H1 (cell line): ENCODE measurements at regions not wholly inside any gene's neighbourhood (a gene's known extent, or its start where the extent isn't known, plus 50 kb on each side); places are given as distances from the start of the nearest gene placed in this dataset.
A peak's percentile ranks its signal among the peaks of the same experiment; 100 is the strongest.

Source experiments
- CTCF ChIA-PET: fragments of 300-600 bp; sonication (Branson Sonifier 250); formaldehyde crosslinking; loops from one replicate; lab custom pipeline; 2021; ENCODE audit not compliant: partially characterized antibody; lab: Charles Lee
- POLR2A ChIA-PET: fragments of 300-600 bp; sonication (Branson Sonifier 250); formaldehyde crosslinking; loops from one replicate; lab custom pipeline; 2021; ENCODE audit warnings: inconsistent platforms; ENCODE audit not compliant: partially characterized antibody; lab: Charles Lee
- DNase-seq, 2 experiments: peaks; one replicate each; pipeline versions ENCODE4 v3.0.0 to v3.0.0-alpha.2; 2010 to 2022; ENCODE audit warnings: low spot score in 2 of 2, low read depth in 1 of 2, mixed read lengths in 1 of 2
- FAIRE-seq: peaks from 2 replicates; lab custom pipeline; 2011; peaks lifted over from hg19 to GRCh38; lab: Jason Lieb, UNC
- H2AFZ ChIP-seq: 2 replicates; pipeline ENCODE4 v1.8.1; 2012; ENCODE audit warnings: low read length, inconsistent platforms
- H2AK5ac ChIP-seq: 2 replicates; pipeline ENCODE4 v1.6.1; 2013; ENCODE audit warnings: low read depth, low read length
- H2BK120ac ChIP-seq: replicated peaks from 2 replicates; pipeline ENCODE3; 2013; ENCODE audit warnings: low read depth, low read length, inconsistent platforms
- H2BK12ac ChIP-seq: 2 replicates; pipeline ENCODE4 v1.6.1; 2013; ENCODE audit warnings: low read depth, low read length
- H2BK15ac ChIP-seq: 2 replicates; pipeline ENCODE4 v1.6.1; 2013; ENCODE audit warnings: low read length
- H2BK20ac ChIP-seq: 2 replicates; pipeline ENCODE4 v1.6.1; 2013; ENCODE audit warnings: low read length
- H2BK5ac ChIP-seq: 2 replicates; pipeline ENCODE4 v1.6.1; 2013; ENCODE audit warnings: low read depth, low read length
- H3K14ac ChIP-seq: 2 replicates; pipeline ENCODE4 v1.6.1; 2013; ENCODE audit warnings: inconsistent platforms; ENCODE audit not compliant: insufficient read length
- H3K18ac ChIP-seq: 2 replicates; pipeline ENCODE4 v1.6.1; 2013; ENCODE audit warnings: low read length; ENCODE audit errors: extremely low read depth
- H3K23ac ChIP-seq: 2 replicates; pipeline ENCODE4 v1.6.1; 2013; ENCODE audit warnings: inconsistent platforms; ENCODE audit not compliant: insufficient read length
- H3K23me2 ChIP-seq: 2 replicates; pipeline ENCODE4 v1.6.1; 2013; ENCODE audit warnings: low read depth, low read length
- H3K27ac ChIP-seq: 2 replicates; pipeline ENCODE4 v1.6.1; 2011; ENCODE audit warnings: low read depth, low read length, inconsistent platforms
- H3K27me3 ChIP-seq, 4 experiments: replicated peaks in 1 of 4; 1 replicate in 1 of 4; 2 replicates in 3 of 4; pipeline versions ENCODE4 v1.6.1 to v1.8.1; 2011 to 2013; ENCODE audit warnings: low read length in 3 of 4, mild to moderate bottlenecking in 3 of 4, inconsistent platforms in 2 of 4, mixed read lengths in 2 of 4, moderate library complexity in 1 of 4; ENCODE audit not compliant: control insufficient read depth in 3 of 4, insufficient read depth in 3 of 4; ENCODE audit errors: extremely low read depth in 1 of 4
- H3K36me3 ChIP-seq, 4 experiments: 2 replicates each; pipeline versions ENCODE4 v1.6.1 to v1.8.1; 2011 to 2013; ENCODE audit warnings: mild to moderate bottlenecking in 4 of 4, low read length in 3 of 4, moderate library complexity in 2 of 4, control low read depth in 1 of 4, inconsistent platforms in 1 of 4; ENCODE audit not compliant: insufficient read depth in 4 of 4, control insufficient read depth in 2 of 4
- H3K4ac ChIP-seq: replicated peaks from 2 replicates; pipeline ENCODE3; 2013; ENCODE audit warnings: low read length, low read depth, mixed read lengths, inconsistent platforms; ENCODE audit not compliant: insufficient read length
- H3K4me1 ChIP-seq, 4 experiments: replicated peaks in 1 of 4; 1 replicate in 1 of 4; 2 replicates in 3 of 4; pipeline versions ENCODE4 v1.6.1 to v1.8.1; 2011 to 2013; ENCODE audit warnings: low read length in 3 of 4, inconsistent platforms in 2 of 4, mixed read lengths in 1 of 4; ENCODE audit not compliant: insufficient read depth in 4 of 4, control insufficient read depth in 3 of 4
- H3K4me2 ChIP-seq, 2 experiments: 2 replicates each; pipeline versions ENCODE4 v1.6.1 to v1.8.1; 2011 to 2013; ENCODE audit warnings: low read depth in 2 of 2, low read length in 2 of 2, control low read depth in 1 of 2, inconsistent platforms in 1 of 2, mild to moderate bottlenecking in 1 of 2; ENCODE audit not compliant: insufficient read depth in 1 of 2
- H3K4me3 ChIP-seq, 4 experiments: fragments of 200-600, 300-600 bp in 1 of 4; sonication (generic), shearing (Covaris generic), sonication (Bioruptor Twin) in 1 of 4; 2 replicates each; pipeline versions ENCODE4 v1.5.1 to v1.8.1; 2011 to 2016; ENCODE audit warnings: low read length in 4 of 4, low read depth in 3 of 4, control low read depth in 2 of 4, inconsistent platforms in 2 of 4, mild to moderate bottlenecking in 2 of 4, mixed read lengths in 1 of 4, moderate library complexity in 1 of 4; ENCODE audit not compliant: insufficient read depth in 2 of 4; ENCODE audit errors: extremely low read depth in 1 of 4
- H3K56ac ChIP-seq: replicated peaks from 2 replicates; pipeline ENCODE3; 2013; ENCODE audit warnings: low read depth, mild to moderate bottlenecking, mixed read lengths, low read length, inconsistent platforms; ENCODE audit not compliant: insufficient read length
- H3K79me1 ChIP-seq: 2 replicates; pipeline ENCODE4 v1.6.1; 2013; ENCODE audit warnings: low read depth, low read length, control low read depth
- H3K79me2 ChIP-seq, 2 experiments: 2 replicates each; pipeline versions ENCODE4 v1.6.1 to v1.8.1; 2012 to 2013; ENCODE audit warnings: low read length in 2 of 2, mild to moderate bottlenecking in 2 of 2, inconsistent platforms in 1 of 2; ENCODE audit not compliant: insufficient read depth in 2 of 2, control insufficient read depth in 1 of 2
- H3K9ac ChIP-seq, 4 experiments: replicated peaks in 1 of 4; 1 replicate in 1 of 4; 2 replicates in 3 of 4; pipeline versions ENCODE4 v1.6.1 to v1.8.1; 2011 to 2013; ENCODE audit warnings: low read depth in 3 of 4, low read length in 3 of 4, control low read depth in 2 of 4, mild to moderate bottlenecking in 2 of 4, moderate library complexity in 2 of 4, inconsistent platforms in 1 of 4; ENCODE audit errors: extremely low read depth in 1 of 4
- H3K9me3 ChIP-seq, 2 experiments: 2 replicates each; pipeline versions ENCODE4 v1.6.1 to v1.8.1; 2012 to 2013; ENCODE audit warnings: mild to moderate bottlenecking in 2 of 2, moderate library complexity in 2 of 2, control low read depth in 1 of 2, inconsistent platforms in 1 of 2, low read depth in 1 of 2, low read length in 1 of 2, mixed read lengths in 1 of 2; ENCODE audit not compliant: insufficient read depth in 2 of 2
- H4K20me1 ChIP-seq, 2 experiments: replicated peaks in 1 of 2; 2 replicates each; pipeline versions ENCODE3 to v1.8.1; 2011 to 2013; ENCODE audit warnings: inconsistent platforms in 2 of 2, low read length in 2 of 2, mild to moderate bottlenecking in 1 of 2; ENCODE audit not compliant: insufficient read depth in 2 of 2, control insufficient read depth in 1 of 2
- H4K5ac ChIP-seq: 2 replicates; pipeline ENCODE4 v1.6.1; 2013; ENCODE audit warnings: low read length, low read depth, mixed read lengths, inconsistent platforms; ENCODE audit not compliant: insufficient read length
- H4K8ac ChIP-seq: 2 replicates; pipeline ENCODE4 v1.8.0; 2013; ENCODE audit warnings: mild to moderate bottlenecking, moderate library complexity, low read length, inconsistent platforms; ENCODE audit not compliant: insufficient read depth; ENCODE audit errors: extremely low read depth
- H4K91ac ChIP-seq: replicated peaks from 2 replicates; pipeline ENCODE3; 2013; ENCODE audit warnings: low read length, mixed read lengths, inconsistent platforms; ENCODE audit not compliant: insufficient read length
- ASH2L ChIP-seq: fragments of 200-600, 300-600 bp; sonication (generic); IDR thresholded peaks from one replicate; pipeline ENCODE4 v1.7.1; 2017; ENCODE audit warnings: low read length
- CBX8 ChIP-seq: fragments of 300-800, 300-1000 bp; sonication (generic); IDR thresholded peaks from 2 replicates; pipeline ENCODE4 v1.7.1; 2016; ENCODE audit warnings: low read depth, low read length, borderline replicate concordance
- CEBPB ChIP-seq: IDR thresholded peaks from 2 replicates; pipeline ENCODE4 v1.6.1; 2012; ENCODE audit warnings: low read depth, low read length
- CHD1 ChIP-seq: IDR thresholded peaks from 2 replicates; pipeline ENCODE4 v1.6.1; 2012; ENCODE audit warnings: low read depth, low read length, improper control_type of control experiment
- CHD2 ChIP-seq: IDR thresholded peaks from 2 replicates; pipeline ENCODE4 v1.6.1; 2012; ENCODE audit warnings: low read length, improper control_type of control experiment
- GTF2F1 ChIP-seq: IDR thresholded peaks from 2 replicates; pipeline ENCODE4 v1.6.1; 2012; ENCODE audit warnings: low read depth, low read length, improper control_type of control experiment, borderline replicate concordance
- HDAC6 ChIP-seq: IDR thresholded peaks from one replicate; pipeline ENCODE4 v1.7.1; 2012; ENCODE audit warnings: low read depth, mild to moderate bottlenecking, inconsistent platforms, low read length, moderate library complexity
- JUN ChIP-seq: IDR thresholded peaks from 2 replicates; pipeline ENCODE4 v1.6.1; 2011; ENCODE audit warnings: low read depth, mild to moderate bottlenecking, improper control_type of control experiment, low read length
- POLR2AphosphoS5 ChIP-seq: IDR thresholded peaks from 2 replicates; pipeline ENCODE4 v1.6.1; 2011; ENCODE audit warnings: low read depth, low read length
- POU5F1 ChIP-seq: IDR thresholded peaks from 2 replicates; pipeline ENCODE4 v1.6.1; 2011; ENCODE audit warnings: low read depth, mild to moderate bottlenecking, low read length, moderate library complexity
- RFX5 ChIP-seq: IDR thresholded peaks from 2 replicates; pipeline ENCODE4 v1.6.1; 2011; ENCODE audit warnings: low read depth, low read length, improper control_type of control experiment, borderline replicate concordance
- SP4 ChIP-seq: IDR thresholded peaks from 2 replicates; pipeline ENCODE4 v1.6.1; 2012; ENCODE audit warnings: low read length, inconsistent platforms
- SUZ12 ChIP-seq: fragments of 200-600 bp; sonication (generic); IDR thresholded peaks from 2 replicates; pipeline ENCODE4 v1.6.1; 2012; ENCODE audit warnings: mild to moderate bottlenecking, inconsistent platforms, low read length, moderate library complexity, mixed read lengths
- WGBS, 2 experiments: shearing (Covaris generic) in 1 of 2; methylation state at CpG; one replicate each; pipeline versions ENCODE4 v1.1.6 to v1.1.7; 2013 to 2015; ENCODE audit warnings: low lambda C conversion rate in 2 of 2, mixed read lengths in 2 of 2, inconsistent platforms in 1 of 2, low coverage in 1 of 2, missing lambda C conversion rate in 1 of 2; ENCODE audit not compliant: insufficient replicate concordance in 2 of 2, insufficient coverage in 1 of 2, insufficient read length in 1 of 2; ENCODE audit errors: extremely low coverage in 1 of 2, missing lambda C conversion rate in 1 of 2; 5-methylcytosine and 5-hydroxymethylcytosine counted together
- TF ChIP-seq, protein P1 (sequence below): IDR thresholded peaks from 2 replicates; pipeline ENCODE4 v1.6.1; 2011; ENCODE audit warnings: low read length, improper control_type of control experiment

GRCh38 chr4:165743422-165743821 lies 129.6 kb upstream of the TLL1 start:
- H2BK15ac ChIP-seq: no peak overlapping the region
- H3K23ac ChIP-seq: no peak overlapping the region
- no peaks in the 10 kb centered on the region for H4K20me1 ChIP-seq
- POLR2A ChIA-PET: no interaction called here
- TF ChIP-seq RFX5 (no peak), CBX8 (no peak), CEBPB (no peak), JUN (no peak), ASH2L (no peak), POLR2AphosphoS5 (no peak), CHD1 (no peak), HDAC6 (no peak), POU5F1 (no peak), SP4 (no peak), SUZ12 (no peak), GTF2F1 (no peak), CHD2 (no peak)
- TF ChIP-seq, protein P1, sequence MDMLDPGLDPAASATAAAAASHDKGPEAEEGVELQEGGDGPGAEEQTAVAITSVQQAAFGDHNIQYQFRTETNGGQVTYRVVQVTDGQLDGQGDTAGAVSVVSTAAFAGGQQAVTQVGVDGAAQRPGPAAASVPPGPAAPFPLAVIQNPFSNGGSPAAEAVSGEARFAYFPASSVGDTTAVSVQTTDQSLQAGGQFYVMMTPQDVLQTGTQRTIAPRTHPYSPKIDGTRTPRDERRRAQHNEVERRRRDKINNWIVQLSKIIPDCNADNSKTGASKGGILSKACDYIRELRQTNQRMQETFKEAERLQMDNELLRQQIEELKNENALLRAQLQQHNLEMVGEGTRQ: no peak
- TF ChIP-seq, all 59 proteins: peak for 0
- Histone ChIP-seq H2AFZ (no peak overlapping the region), H2BK12ac (no peak overlapping the region), H3K56ac (no peak overlapping the region), H3K36me3 (no peaks in the 10 kb centered on the region), H3K18ac (no peak overlapping the region), H3K27me3 (no peaks in the 10 kb centered on the region), H3K79me1 (no peaks in the 10 kb centered on the region), H3K14ac (no peak overlapping the region), H4K8ac (no peak overlapping the region), H2BK20ac (no peak overlapping the region), H3K4ac (no peak overlapping the region), H3K79me2 (no peaks in the 10 kb centered on the region), H4K5ac (no peak overlapping the region), H3K23me2 (no peaks in the 10 kb centered on the region), H3K9me3 (no peaks in the 10 kb centered on the region), H3K4me3 (no peak overlapping the region), H4K91ac (no peak overlapping the region), H3K9ac (no peak overlapping the region), H3K27ac (no peak overlapping the region), H3K4me1 (peaks cover 0 to 7% (median 0%) of the 10 kb centered on the region in 4 experiments; a peak in 1 of 7 replicates), H2BK5ac (no peak overlapping the region), H2BK120ac (peak overlapping the region; percentile 72), H3K4me2 (no peak overlapping the region), H2AK5ac (no peak overlapping the region)
- WGBS, 2 experiments: 92% methylated on average over 3 of the region's 3 CpGs; no CpG with 5 or more reads in 1 of the 2 experiments
- CTCF ChIA-PET: interaction anchor here (0.7 to 1.2 kb wide), 4 partner anchors 11 to 1908 kb away, joined by 3 to 4 read pairs (median 3); no protein-coding TSS in a partner anchor
- DNase-seq: no peak
- FAIRE-seq: no peak
